Pons (tissue), 1 donor: ENCODE measurements at regions not wholly inside any gene's neighbourhood (a gene's known extent, or its start where the extent isn't known, plus 50 kb on each side); places are given as distances from the start of the nearest gene placed in this dataset.
"Not testable (repeated sequence)": the region's sequence is repeated elsewhere in the genome, so short reads cannot be mapped to it uniquely, and the experiment has no call there.

Experiments
- DNase-seq: peaks from one replicate; pipeline ENCODE4 v3.0.0-alpha.2; 2016; ENCODE audit warnings: low spot score

DNA sequence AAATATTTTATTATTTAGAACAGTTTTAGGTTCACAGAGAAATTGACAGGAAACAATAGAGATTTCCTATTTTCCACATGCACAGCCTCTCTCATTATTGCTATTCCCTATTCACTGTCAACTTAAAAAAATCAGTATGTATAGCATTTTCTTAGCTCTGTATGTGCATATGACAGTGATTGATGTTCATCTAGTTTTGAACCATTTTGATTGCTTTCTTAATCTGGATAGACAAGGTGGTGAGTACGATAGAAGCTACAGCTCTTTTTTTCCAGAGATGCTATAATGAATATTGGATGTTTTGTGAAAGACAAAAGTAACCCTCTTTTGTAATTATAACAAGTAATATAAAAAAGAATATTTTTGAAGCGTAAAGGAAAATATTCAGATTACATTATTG lies 201.2 kb upstream of the ARRDC3 start:
- no peak for DNase-seq

DNA sequence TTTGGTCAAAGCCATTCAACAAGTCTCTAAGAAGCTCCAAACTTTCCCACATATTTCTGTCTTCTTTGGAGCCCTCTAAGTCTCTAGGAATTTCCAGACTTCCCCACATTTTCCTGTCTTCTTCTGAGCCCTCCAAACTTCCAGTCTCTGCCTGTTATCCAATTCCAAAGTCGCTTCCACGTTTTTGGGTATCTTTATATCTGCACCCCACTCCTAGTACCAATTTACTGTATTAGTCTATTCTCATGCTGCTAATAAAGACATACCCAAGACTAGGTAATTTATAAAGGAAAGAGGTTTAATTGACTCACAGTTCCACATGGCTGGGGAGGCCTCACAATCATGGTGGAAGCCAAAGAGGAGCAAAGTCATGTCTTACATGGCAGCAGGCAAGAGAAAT lies 182.9 kb upstream of the ARRDC3 start:
- not testable (repeated sequence) for DNase-seq

DNA sequence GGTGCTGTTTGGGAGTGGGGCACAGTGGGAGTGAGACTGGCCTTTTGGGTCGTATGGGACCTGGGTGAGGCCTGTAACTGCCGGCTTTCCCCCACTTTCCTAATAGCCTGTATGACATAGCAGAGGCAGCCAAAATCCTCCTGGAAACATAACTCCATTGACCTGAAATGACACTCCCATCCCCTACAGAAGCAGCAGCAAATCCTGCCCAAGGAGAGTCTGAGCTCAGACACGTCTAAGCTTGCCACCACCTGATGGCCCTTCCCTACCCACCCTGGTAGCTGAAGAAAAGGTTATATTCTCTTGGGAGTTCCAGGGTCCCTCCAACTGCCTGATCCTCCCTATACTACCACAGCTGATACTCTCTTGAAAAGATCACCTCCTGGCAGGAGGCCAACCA lies 179.8 kb upstream of the ARRDC3 start:
- no peak for DNase-seq

DNA sequence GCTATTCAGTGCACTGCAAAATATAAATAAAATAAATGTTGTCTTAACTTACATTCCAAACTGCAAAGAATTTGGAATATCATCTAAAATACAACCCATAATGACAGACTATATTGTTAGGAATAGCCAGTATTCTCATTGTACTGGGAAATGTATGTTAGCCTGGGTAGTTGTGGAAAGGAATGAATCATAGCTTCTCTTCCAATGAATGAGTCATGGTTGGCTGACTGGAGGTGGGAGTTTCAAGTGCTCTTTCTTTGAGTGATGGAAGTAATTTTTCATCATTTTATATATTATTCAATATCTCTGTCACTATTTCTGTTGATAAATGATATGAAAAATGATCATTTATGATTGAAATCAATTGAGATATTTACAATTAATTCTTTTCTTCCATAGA lies 158.6 kb upstream of the ARRDC3 start:
- DNase-seq = no peak

DNA sequence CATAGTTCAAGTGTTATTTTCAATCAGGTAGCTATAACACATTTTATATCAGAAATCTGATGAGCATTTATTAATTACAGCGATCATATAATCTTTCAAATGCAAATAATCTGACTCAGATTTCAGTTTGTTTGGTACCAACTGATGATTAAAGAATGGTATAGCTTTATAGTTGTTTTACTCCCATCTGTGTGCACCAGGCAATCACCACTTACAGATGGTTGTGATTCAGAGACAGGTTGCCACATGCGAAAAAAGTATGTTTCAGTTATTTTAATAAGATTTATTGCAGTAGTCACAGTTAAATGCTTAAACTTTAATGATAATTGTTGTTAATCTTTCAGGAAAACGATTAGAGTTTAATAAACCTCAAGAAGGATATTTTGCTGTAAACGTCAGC lies 155.1 kb upstream of the ARRDC3 start:
- DNase-seq = no peak

DNA sequence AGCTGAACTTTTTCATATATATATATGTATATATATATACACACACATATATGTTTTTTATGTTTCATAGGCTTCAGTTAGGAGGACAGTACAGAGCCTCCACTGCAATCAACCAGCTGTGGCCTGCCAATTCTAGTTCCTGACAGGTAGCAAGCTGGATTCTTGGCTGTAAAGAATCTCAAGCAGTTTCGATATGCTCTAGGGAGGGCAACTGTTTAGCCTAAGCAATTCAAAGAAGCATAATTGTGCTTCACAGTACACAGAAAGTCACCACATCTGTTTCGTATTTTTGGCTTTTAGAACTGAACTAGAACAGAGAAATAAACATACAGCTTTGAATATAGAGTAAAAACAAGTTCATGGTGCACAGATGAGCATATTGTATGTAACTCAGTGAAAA lies 152.4 kb upstream of the ARRDC3 start:
- DNase-seq = no peak

DNA sequence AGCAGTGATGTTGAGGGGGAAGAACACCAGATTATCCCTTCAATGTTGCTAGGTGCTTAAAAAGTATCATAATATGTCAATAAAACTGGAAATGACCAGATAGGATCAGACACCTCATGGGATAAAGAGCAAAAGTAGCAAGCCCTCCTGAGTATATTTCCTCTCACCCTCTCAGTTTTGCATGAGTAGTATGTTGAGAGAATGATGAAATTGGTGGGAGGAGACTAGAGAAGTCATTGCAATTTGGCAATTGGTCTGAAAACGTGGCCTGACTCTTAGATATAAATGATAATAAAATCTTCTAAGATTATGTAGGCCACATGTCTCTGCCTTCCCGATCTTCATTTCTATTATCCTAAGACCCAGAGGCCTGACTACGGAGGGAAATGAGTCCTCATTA lies 151.2 kb upstream of the ARRDC3 start:
- no peak for DNase-seq

DNA sequence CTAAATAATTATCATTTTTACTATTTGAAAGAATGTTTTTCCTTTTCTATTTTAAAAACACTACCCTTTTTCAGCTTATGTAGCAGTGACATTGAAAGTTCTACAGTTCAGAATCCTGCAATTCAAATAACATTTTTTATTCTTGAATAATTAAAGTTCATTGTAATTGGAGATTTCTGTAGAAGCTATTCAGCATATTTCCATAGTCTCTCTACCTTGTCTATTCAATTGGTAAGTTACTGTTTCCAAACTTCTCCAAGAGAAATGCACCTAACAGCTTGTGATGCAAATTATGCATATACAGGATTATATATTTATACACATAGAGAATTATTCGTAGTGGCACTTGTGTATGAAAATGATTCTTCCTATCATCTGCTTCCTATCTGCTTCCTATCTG lies 149.7 kb upstream of the ARRDC3 start:
- no peak for DNase-seq

DNA sequence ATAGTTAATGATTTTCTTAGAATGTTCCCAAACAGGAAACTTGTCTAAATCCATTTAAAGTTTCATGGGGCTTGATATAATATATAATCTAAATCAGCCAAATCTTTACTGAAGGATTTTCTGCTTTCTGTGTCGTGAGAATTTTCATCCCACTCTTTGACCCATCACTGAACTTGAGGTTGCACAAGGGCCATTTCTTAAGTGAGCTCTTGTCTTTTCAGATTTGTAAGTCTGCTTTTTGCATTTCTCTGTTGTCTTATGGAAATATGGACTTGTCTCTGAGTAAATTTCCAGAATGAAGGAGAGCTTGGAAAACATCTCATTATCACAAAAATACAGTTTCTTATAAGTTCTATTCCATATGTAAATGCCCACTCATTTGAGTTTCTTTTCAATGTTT lies 149.2 kb upstream of the ARRDC3 start:
- no peak for DNase-seq

DNA sequence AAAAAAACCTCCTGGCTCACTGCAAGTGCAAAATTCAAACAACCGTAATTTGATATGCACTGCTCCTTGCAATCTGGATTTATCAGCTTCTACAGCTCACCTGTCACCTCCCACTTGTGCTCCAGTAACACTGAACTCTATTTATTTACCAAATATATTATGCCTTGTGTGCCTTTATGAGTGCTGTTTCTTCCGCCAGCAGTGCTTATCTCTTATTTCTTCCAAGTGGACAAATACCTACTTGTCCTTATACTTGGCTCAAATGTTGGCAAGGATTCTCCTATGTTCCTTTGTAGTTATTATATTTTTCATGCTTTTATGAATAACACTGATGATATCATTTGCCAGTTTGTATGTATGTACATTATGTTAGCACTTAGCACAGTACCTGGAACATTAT lies 145.7 kb upstream of the ARRDC3 start:
- DNase-seq = no peak

DNA sequence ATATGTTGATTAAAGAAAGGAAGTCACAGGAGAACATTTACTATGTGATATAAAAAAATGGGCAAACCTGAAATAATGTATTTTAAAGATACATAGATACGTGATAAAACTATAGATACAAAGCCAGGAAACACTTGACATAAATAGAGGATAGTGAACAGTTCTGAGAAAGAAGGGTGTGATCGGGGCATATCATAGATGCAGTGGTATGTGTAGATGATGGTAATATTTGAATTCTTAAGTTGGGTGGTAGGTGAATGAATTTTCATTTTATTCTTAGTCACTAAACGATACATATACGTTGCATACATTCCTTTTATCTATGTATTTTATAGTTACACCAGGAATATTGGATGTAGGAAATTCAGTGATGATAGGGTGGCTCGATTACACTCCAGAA lies 138.7 kb upstream of the ARRDC3 start:
- DNase-seq = no peak

DNA sequence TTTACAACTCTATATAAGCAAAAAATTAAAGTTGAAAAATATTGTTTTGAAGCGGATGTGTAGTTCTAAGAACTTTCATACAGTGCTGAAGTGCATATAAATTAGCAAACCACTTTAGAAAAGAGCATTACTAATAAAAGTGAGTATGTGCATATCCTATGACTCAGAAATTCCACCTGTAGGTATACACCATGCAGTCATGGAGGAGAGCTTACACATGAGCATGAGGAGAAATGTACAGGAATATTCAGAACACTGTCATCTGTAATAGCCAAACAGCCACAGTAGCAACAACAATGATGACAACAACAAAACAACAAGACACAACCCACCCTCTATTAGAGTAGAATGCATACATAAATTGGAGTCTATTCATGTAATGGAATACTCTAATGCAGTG lies 138.2 kb upstream of the ARRDC3 start:
- DNase-seq = no peak

DNA sequence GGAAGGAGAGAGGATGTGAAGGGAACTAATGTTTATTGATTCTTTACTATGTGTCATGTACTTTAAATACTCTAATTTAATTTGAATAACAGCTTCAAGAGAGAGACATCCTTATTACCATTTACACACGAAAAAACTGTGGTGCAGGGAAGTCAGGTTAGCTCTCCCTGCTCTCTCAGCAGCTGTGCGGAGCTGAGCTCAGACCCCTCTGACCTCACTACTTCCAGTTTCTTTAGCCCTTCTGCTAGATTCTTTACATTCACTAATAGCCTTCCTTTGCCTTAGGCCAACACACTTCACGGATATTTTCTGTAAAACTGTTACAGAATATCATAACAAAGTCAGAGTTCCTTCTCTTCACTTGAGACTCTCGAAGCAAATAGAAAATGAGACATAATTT lies 131.3 kb upstream of the ARRDC3 start:
- DNase-seq = no peak

DNA sequence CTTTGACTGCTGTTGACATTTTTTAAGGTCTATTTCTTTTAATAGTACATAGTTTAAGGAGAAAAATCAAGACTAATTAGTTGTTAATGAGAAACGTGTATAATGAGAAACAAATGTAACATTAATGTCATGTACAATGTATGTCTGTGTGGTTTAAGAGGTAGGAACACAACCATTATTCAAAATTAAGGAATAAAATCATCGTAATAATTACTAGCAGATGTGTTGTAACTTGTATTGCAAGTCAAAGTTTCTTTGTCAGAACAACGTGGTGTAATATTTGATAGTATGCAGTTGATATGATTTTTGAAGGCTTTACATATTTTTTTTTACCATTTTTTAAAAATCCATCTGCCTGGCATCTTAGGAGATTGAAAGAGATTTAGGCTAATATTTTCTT lies 120.2 kb upstream of the ARRDC3 start:
- DNase-seq = no peak

DNA sequence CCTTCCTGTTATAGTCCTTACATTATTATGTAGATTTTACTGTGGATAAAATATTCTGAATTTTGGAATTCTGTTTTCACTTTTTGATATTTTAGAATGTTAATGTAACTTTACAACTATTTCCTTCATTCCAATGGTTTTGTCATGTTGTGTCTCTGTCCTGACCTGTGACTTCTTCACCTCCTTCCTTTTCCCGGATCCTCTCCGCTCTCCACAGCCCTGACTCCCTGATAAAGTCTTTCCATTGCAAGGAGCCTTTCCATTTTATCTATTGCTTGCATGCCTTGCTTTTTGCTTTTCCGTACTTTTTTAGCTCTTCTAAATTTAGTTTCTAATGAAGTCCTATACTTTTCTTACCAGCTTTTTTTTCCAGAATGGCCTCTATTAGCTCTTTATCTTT lies 117.6 kb upstream of the ARRDC3 start:
- DNase-seq = no peak

DNA sequence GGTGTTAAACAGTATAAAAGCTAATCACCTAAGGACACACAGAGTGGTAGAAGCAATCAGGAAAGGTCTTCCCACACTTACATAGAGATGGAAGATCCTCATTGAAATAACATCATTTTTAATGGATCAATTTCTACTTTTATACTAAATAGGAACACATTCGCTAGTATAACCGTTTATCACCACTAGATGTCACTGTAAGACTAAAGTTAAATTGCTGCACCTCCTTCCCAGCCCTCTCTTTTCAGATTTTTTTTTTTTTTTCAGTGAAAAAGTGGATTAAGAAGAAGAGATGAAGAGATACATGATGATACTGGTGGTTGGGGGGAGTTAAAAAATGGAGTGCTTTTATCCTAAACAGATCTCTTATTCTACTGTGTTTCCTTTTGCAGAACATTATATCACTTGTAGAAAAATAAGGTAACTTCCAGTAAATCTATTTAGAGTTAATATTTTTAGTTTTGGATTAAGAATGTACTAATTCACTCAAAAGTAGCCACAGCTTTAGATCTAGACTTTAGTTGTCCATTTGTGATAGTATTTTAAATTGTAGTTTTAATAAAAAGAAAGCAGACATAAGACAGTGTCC lies 116.9 kb upstream of the ARRDC3 start:
- DNase-seq = peak; percentile 62

DNA sequence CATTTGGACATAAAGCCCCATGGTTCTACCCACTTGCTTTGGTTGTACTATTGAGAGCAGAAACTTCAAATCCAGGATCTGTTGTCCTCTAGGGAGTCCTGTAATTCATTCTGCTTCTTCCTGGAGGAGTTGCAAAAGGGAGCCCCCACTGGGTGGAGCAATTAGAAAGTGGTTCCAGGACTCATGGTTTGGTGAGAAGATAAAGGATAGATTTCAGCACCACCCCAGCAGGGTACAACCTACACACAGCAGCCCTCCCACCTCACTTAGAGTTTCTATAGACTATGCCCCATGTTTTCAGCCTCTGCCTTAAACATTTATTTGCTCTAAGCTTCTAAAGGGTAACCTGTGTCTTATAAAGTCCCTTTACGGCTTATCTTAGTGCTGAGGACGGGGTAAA lies 112.6 kb upstream of the ARRDC3 start:
- DNase-seq = no peak

DNA sequence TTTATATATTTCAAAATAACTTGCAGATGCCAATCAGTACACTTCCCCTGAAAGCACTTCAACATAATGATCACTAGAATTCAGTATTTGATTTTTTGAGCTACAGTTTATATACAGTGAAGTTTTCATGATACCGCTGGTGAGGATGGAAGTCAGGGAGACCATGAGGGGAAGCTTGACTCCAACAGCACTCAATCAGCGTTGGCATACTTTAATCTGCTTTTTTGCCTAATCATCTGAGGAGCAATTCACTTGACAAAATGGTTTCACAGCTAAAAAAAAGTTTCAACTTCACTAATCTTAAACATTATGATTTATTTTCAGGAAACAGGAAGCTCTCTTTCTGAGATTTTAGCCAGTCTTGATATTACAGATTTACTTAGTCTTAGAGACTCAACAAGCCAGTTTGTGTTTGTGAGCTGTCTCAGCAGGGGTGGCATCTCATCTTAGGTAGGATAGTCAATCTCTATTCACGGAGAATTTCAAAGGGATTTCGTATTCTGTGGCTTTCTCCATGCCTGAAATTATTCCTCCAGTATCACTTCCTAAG lies 111.4 kb upstream of the ARRDC3 start:
- no peak for DNase-seq

DNA sequence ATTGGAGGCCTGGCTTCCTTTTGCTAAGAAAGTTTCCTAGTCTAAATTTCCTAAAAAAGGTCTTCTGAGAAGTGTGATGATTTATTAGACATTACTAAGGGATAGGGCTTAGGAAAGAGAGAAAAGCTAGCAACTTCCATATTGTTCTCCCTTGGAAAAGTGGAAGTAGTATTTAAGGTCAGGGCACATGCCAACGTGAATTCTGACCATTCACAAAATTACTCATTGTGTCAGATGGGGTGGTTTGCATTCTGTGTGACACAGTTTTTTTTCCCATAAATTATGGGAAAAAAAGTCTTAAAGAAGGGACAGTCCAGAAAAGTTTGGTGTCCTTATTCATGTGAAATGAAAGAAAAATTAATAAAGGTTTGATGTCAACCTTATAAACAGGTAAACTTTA lies 110.0 kb upstream of the ARRDC3 start:
- DNase-seq = no peak

DNA sequence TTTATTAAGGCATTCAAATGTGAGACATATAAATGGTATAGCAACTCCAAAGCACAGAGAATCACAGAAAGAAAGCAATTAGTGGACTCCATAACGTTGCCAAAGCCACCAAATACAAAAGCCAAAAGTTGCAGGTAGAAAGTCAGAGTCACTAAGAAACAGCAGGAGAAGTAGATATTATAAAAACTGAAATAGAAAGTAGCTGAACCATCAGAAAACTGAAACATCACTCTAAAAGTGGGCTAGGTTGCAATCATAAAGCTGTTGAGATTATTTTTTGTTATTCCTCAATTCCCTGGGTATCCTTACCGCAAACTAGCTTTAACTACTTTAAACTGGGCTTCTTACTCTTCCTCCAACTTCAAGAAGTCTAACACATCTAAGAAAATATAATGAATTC lies 108.1 kb upstream of the ARRDC3 start:
- DNase-seq = no peak

DNA sequence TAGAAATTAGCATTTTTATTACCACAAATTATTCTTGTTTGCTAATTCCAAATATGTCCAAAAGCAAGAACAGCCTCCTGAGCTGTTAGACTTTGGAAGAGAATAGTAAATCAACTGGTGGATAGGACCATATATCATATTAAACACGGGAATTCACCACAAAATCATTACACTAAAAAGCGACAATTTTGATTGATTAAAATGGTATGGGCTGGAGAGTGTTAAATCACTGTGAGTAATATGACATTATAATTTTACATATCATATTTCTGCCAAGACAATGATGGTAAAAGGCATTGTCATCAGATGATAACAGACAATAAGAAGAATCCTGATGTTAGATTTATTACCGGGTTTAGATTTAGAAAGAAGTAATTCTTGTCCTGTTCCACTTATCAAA lies 107.2 kb upstream of the ARRDC3 start:
- DNase-seq = no peak

DNA sequence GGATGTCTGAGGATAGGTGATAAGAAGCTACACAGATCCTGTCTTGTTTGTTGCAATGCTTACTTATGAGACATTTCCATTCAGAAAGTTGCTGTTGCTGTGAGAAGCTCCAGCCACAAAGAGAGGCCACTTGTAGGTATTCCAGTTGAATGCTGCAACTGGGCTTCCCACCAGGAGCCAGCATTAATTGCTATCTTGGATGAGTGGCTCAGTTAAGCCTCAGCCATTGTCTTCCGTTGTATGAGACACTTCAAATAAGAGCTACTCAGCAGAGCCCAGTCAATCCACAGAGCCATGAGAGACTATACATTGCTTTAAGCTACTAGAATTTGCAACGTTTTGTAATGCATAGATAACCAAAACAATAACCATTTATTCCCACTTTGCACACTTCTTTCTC lies 104.3 kb upstream of the ARRDC3 start:
- no peak for DNase-seq

DNA sequence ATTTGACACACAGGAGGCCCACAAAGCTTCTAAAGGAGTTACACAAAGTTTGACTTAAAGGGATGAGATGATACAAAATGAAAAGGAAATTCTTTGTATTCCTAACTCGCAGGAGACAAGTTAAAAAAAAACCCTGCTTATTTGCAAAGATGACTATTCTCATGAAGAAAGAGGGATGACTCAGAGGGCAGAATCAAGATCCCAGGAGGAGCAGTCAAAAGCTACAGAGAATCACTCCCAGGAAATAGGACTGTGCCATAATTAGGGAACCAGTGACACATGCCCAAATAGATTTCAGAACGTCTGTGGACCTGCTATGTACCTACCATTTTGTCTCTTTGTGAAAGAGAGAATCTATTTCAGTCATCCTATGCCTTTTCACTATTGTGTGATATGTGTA lies 103.5 kb upstream of the ARRDC3 start:
- no peak for DNase-seq

DNA sequence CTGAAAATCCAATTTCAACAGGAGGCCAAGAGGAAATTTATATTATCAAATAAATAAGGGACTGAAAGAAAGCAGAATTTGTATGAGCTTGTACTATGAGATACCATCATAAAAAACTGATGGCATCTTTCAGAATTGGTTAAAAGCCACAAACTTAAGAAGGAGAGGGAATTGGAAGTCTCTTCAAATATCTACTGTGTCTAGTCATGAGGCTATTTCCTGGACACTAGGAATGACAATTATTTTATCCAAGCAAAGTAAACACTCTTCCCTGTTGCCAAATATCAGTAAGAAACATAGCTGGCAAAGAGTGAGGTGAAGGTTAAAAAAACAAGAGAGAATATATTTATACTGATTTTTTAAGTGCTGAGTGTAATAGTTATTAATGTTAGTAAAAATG lies 101.5 kb upstream of the ARRDC3 start:
- no peak for DNase-seq

DNA sequence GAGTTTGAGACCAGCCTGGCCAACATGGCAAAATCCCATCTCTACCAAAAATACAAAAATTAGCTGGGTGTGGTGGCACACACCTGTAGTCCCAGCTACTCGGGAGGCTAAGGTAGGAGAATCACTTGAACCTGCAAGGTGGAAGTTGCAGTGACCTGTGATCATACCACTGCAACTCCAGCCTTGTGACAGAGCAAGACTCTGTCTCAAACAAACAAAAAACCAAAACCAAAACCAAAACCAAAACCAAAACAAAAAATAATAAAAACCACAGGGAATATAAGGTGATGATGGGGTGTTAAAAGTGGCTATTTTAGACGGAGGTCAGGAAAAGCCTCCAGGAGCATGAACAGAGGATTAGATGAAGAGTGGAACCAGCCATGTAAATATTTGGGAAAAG lies 96.3 kb upstream of the ARRDC3 start:
- DNase-seq = not testable (repeated sequence)
